K562 (cell line): ENCODE measurements at regions not wholly inside any gene's neighbourhood (a gene's known extent, or its start where the extent isn't known, plus 50 kb on each side); places are given as distances from the start of the nearest gene placed in this dataset.

Experiments used
- ATAC-seq: fragments of 200-7000 bp; cut with Tn5 transposase; 3 replicates; pipeline ENCODE4 v1.9.1; 2020; ENCODE audit warnings: moderate library complexity
- BruUV-seq: library from RNA; stranded (reverse); fragments of 400-500 nt; replicated peaks from 2 replicates; lab custom pipeline; 2021; lab: Mats Ljungman, UMichigan
- CTCF ChIA-PET: fragments of 300-600 bp; formaldehyde crosslinking; extraction: SDS; loops from one replicate; lab custom pipeline; 2021; ENCODE audit warnings: low intra/inter-chr PET ratio; lab: Yijun Ruan, JAX
- POLR2A ChIA-PET: fragments of 300-600, 350-650 bp; sonication (Branson Sonifier 250); formaldehyde crosslinking; extraction: SDS; loops from one replicate; lab custom pipeline; 2021; ENCODE audit warnings: antibody characterized with exemption, inconsistent platforms; lab: Yijun Ruan, JAX
- DNase-seq, 4 experiments: peaks; one replicate each; pipeline versions ENCODE4 v3.0.0 to v3.0.0-alpha.2; 2011 to 2018; ENCODE audit warnings: low spot score in 3 of 4, mixed read lengths in 3 of 4; ENCODE audit errors: extremely low read depth in 1 of 4
- FAIRE-seq: peaks from 2 replicates; lab custom pipeline; 2011; peaks lifted over from hg19 to GRCh38; lab: Jason Lieb, UNC
- H2AFZ ChIP-seq: 2 replicates; pipeline ENCODE4 v1.6.0; 2011; ENCODE audit warnings: low read depth, low read length, control low read depth, inconsistent platforms
- H3K27ac ChIP-seq: fragments of 200-600 bp; 3 replicates; pipeline ENCODE4 v1.8.0; 2011; ENCODE audit warnings: low read depth, mild to moderate bottlenecking, control low read depth, inconsistent platforms, low read length, moderate library complexity, mixed read lengths; ENCODE audit errors: extremely low read depth
- H3K27me3 ChIP-seq, 2 experiments: fragments of 300-600 bp in 1 of 2; 2 replicates in 1 of 2; 3 replicates in 1 of 2; pipeline versions ENCODE4 v1.6.0 to v1.8.0; 2011; ENCODE audit warnings: inconsistent platforms in 2 of 2, low read length in 2 of 2, mild to moderate bottlenecking in 1 of 2, mixed read lengths in 1 of 2, moderate library complexity in 1 of 2; ENCODE audit not compliant: control insufficient read depth in 2 of 2, insufficient read depth in 2 of 2
- H3K36me3 ChIP-seq: fragments of 300-600 bp; 3 replicates; pipeline ENCODE4 v1.8.0; 2011; ENCODE audit warnings: mild to moderate bottlenecking, low read length, inconsistent platforms; ENCODE audit not compliant: control insufficient read depth, insufficient read depth
- H3K4me1 ChIP-seq, 2 experiments: fragments of 200-600 bp in 1 of 2; replicated peaks in 1 of 2; 2 replicates in 1 of 2; 3 replicates in 1 of 2; pipeline versions ENCODE4 v1.5.1 to v1.8.0; 2011; ENCODE audit warnings: inconsistent platforms in 2 of 2, low read length in 2 of 2, mild to moderate bottlenecking in 1 of 2, mixed read lengths in 1 of 2, moderate library complexity in 1 of 2; ENCODE audit not compliant: control insufficient read depth in 2 of 2, insufficient read depth in 2 of 2
- H3K4me2 ChIP-seq: 2 replicates; pipeline ENCODE4 v1.6.1; 2011; ENCODE audit warnings: low read length, control low read depth, inconsistent platforms, mixed read lengths; ENCODE audit not compliant: insufficient read depth
- H3K4me3 ChIP-seq: fragments of 200-600 bp; sonication (generic), shearing (Covaris generic); 2 replicates; pipeline ENCODE4 v1.5.1; 2016; ENCODE audit warnings: control low read depth, inconsistent platforms
- H3K79me2 ChIP-seq: fragments of 200-600 bp; 3 replicates; pipeline ENCODE4 v1.8.0; 2011; ENCODE audit warnings: low read length, inconsistent platforms; ENCODE audit not compliant: control insufficient read depth, insufficient read depth
- H3K9ac ChIP-seq, 2 experiments: 2 replicates each; pipeline versions ENCODE4 v1.6.0 to v1.6.1; 2011; ENCODE audit warnings: low read depth in 2 of 2, low read length in 2 of 2, control low read depth in 1 of 2, inconsistent platforms in 1 of 2, mild to moderate bottlenecking in 1 of 2, mixed read lengths in 1 of 2; ENCODE audit not compliant: insufficient read depth in 1 of 2
- H3K9me1 ChIP-seq: one replicate; pipeline ENCODE4 v1.6.0; 2011; ENCODE audit warnings: inconsistent platforms, mild to moderate bottlenecking, low read length, moderate library complexity; ENCODE audit not compliant: control insufficient read depth, insufficient read depth
- H3K9me3 ChIP-seq: replicated peaks from 2 replicates; pipeline ENCODE4 v1.5.1; 2011; ENCODE audit warnings: low read depth, low read length, inconsistent platforms; ENCODE audit not compliant: control insufficient read depth, insufficient read depth
- H4K20me1 ChIP-seq: replicated peaks from 2 replicates; pipeline ENCODE4 v1.6.1; 2011; ENCODE audit warnings: low read length, inconsistent platforms, mixed read lengths; ENCODE audit not compliant: control insufficient read depth, insufficient read depth
- ILK ChIP-seq: fragments of 450-650 bp; IDR thresholded peaks from 2 replicates; pipeline ENCODE4 v1.6.1; 2016; ENCODE audit warnings: missing genetic modification characterization, low read depth, mild to moderate bottlenecking, missing compliant biosample characterization, moderate library complexity, borderline replicate concordance
- SIX5 ChIP-seq, 2 experiments: IDR thresholded peaks; 2 replicates each; pipeline ENCODE4 v1.6.1; 2011; ENCODE audit warnings: low read length in 2 of 2, borderline replicate concordance in 1 of 2, low read depth in 1 of 2, mild to moderate bottlenecking in 1 of 2, moderate library complexity in 1 of 2; ENCODE audit not compliant: insufficient read depth in 1 of 2
- SMAD2 ChIP-seq: fragments of 150-350 bp; IDR thresholded peaks from 2 replicates; pipeline ENCODE4 v1.6.1; 2014; ENCODE audit warnings: low read depth, mild to moderate bottlenecking, low read length
- ZBTB1 ChIP-seq: sonication (generic); formaldehyde crosslinking; IDR thresholded peaks from 2 replicates; pipeline ENCODE4 v1.8.1; 2023; ENCODE audit warnings: missing genetic modification reagents, low read depth, mild to moderate bottlenecking, borderline replicate concordance
- ZFX ChIP-seq: sonication (generic); formaldehyde crosslinking; IDR thresholded peaks from 2 replicates; pipeline ENCODE4 v1.8.0; 2022; ENCODE audit warnings: mild to moderate bottlenecking, missing genetic modification reagents, moderate library complexity
- WGBS: fragments of 100-300 bp; shearing (Covaris generic); methylation state at CpG from one replicate; pipeline ENCODE4 v1.1.6; 2016; ENCODE audit warnings: low coverage, mixed read lengths; ENCODE audit not compliant: insufficient coverage; ENCODE audit errors: missing lambda C conversion rate; 5-methylcytosine and 5-hydroxymethylcytosine counted together
- in situ Hi-C: fragments of 300-500 bp; cut with MboI; formaldehyde crosslinking; loops from 4 replicates; pipeline ENCODE4 v1.15.0; 2018; ENCODE audit warnings: inconsistent platforms, mixed read lengths
- intact Hi-C: fragments of 100-400 bp; cut with micrococcal nuclease; formaldehyde crosslinking; loops from 2 replicates; pipeline ENCODE4 v1.14.2; 2022
- TF ChIP-seq, protein P1 (sequence below): fragments of 450-650 bp; formaldehyde crosslinking; IDR thresholded peaks from 2 replicates; pipeline ENCODE4 v1.4.0; 2020; ENCODE audit warnings: mild to moderate bottlenecking, moderate library complexity
- TF ChIP-seq, protein P2 (sequence below): fragments of 150-350 bp; conservative IDR thresholded peaks from 2 replicates; pipeline ENCODE4 v1.6.1; 2014; ENCODE audit warnings: low read length
- TF ChIP-seq, protein P3 (sequence below), 2 experiments: IDR thresholded peaks in 1 of 2; conservative IDR thresholded peaks in 1 of 2; 2 replicates each; pipeline ENCODE4 v1.6.1; 2016; ENCODE audit warnings: low read depth in 2 of 2, mild to moderate bottlenecking in 1 of 2, missing compliant biosample characterization in 1 of 2, missing genetic modification characterization in 1 of 2, moderate library complexity in 1 of 2
- TF ChIP-seq, protein P4 (sequence below): fragments of 450-650 bp; conservative IDR thresholded peaks from 2 replicates; pipeline ENCODE4 v1.6.1; 2016; ENCODE audit warnings: missing genetic modification characterization, low read depth, mild to moderate bottlenecking, control low read depth, missing compliant biosample characterization
- TF ChIP-seq, protein P5 (sequence below): fragments of 450-650 bp; IDR thresholded peaks from 2 replicates; pipeline ENCODE4 v1.6.1; 2017; ENCODE audit warnings: antibody characterized with exemption

DNA sequence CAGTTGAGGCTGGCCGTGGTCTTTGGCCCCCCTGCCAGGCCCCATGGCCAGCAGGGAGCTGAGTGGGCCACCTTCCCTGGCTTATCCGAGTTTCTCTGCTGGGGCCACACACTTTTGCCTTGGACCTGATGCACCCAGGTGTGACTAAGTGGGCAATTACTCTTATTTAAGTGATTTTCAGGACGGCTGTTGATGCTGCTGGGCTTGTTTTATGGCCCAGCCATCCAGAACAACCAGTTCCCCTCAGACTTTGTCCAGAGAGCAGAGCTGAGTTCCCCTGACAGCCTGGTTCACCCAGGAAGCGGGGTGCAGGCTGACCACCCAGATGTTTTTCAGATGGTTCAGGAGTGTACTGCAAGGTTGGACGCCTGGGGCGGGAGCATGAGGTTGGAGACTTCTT, 68.8 kb downstream of the GLI2 start:
- no peaks in the 10 kb centered on the region for H3K36me3 ChIP-seq
- no peaks in the 10 kb centered on the region for H3K9me1 ChIP-seq
- no peak overlapping the region for H2AFZ ChIP-seq
- ChIA-PET CTCF (no interaction called here), POLR2A (no interaction called here)
- H3K27me3 ChIP-seq: peaks cover 23 to 72% of the 10 kb centered on the region in 2 experiments; a peak in 4 of 5 replicates
- H4K20me1 ChIP-seq: peaks cover 3% of the 10 kb centered on the region; the same call in 1 of the 2 replicates
- in situ Hi-C loops: no loop called here
- BruUV-seq: no TSS peak
- H3K79me2 ChIP-seq: no peaks in the 10 kb centered on the region
- WGBS: 1% methylated on average over 6 of the region's 6 CpGs
- DNase-seq (no peak), FAIRE-seq (no peak), ATAC-seq (no peak)
- no peak overlapping the region for H3K27ac ChIP-seq
- intact Hi-C loops: no loop called here
- H3K9me3 ChIP-seq: no peaks in the 10 kb centered on the region
- no peaks in the 10 kb centered on the region for H3K4me1 ChIP-seq
- H3K9ac ChIP-seq: no peak overlapping the region
- H3K4me3 ChIP-seq: no peak overlapping the region
- no peak overlapping the region for H3K4me2 ChIP-seq
- TF ChIP-seq, protein P1, sequence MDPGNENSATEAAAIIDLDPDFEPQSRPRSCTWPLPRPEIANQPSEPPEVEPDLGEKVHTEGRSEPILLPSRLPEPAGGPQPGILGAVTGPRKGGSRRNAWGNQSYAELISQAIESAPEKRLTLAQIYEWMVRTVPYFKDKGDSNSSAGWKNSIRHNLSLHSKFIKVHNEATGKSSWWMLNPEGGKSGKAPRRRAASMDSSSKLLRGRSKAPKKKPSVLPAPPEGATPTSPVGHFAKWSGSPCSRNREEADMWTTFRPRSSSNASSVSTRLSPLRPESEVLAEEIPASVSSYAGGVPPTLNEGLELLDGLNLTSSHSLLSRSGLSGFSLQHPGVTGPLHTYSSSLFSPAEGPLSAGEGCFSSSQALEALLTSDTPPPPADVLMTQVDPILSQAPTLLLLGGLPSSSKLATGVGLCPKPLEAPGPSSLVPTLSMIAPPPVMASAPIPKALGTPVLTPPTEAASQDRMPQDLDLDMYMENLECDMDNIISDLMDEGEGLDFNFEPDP (CRISPR knock-in tag): no peak
- TF ChIP-seq, protein P2, sequence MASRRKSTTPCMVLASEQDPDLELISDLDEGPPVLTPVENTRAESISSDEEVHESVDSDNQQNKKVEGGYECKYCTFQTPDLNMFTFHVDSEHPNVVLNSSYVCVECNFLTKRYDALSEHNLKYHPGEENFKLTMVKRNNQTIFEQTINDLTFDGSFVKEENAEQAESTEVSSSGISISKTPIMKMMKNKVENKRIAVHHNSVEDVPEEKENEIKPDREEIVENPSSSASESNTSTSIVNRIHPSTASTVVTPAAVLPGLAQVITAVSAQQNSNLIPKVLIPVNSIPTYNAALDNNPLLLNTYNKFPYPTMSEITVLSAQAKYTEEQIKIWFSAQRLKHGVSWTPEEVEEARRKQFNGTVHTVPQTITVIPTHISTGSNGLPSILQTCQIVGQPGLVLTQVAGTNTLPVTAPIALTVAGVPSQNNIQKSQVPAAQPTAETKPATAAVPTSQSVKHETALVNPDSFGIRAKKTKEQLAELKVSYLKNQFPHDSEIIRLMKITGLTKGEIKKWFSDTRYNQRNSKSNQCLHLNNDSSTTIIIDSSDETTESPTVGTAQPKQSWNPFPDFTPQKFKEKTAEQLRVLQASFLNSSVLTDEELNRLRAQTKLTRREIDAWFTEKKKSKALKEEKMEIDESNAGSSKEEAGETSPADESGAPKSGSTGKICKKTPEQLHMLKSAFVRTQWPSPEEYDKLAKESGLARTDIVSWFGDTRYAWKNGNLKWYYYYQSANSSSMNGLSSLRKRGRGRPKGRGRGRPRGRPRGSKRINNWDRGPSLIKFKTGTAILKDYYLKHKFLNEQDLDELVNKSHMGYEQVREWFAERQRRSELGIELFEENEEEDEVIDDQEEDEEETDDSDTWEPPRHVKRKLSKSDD: no peak
- no peak for TF ChIP-seq ZFX
- no peak for TF ChIP-seq ILK
- TF ChIP-seq, protein P3, sequence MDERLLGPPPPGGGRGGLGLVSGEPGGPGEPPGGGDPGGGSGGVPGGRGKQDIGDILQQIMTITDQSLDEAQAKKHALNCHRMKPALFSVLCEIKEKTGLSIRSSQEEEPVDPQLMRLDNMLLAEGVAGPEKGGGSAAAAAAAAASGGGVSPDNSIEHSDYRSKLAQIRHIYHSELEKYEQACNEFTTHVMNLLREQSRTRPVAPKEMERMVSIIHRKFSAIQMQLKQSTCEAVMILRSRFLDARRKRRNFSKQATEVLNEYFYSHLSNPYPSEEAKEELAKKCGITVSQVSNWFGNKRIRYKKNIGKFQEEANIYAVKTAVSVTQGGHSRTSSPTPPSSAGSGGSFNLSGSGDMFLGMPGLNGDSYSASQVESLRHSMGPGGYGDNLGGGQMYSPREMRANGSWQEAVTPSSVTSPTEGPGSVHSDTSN (CRISPR knock-in tag; IDR thresholded peaks at IDR 0.05; ENCODE audit: low read depth): no peak
- TF ChIP-seq, protein P3 (tag; conservative IDR thresholded peaks at IDR 0.05; ENCODE audit: low read depth): no peak
- no peak for TF ChIP-seq ZBTB1 (CRISPR knock-in tag)
- TF ChIP-seq, protein P4, sequence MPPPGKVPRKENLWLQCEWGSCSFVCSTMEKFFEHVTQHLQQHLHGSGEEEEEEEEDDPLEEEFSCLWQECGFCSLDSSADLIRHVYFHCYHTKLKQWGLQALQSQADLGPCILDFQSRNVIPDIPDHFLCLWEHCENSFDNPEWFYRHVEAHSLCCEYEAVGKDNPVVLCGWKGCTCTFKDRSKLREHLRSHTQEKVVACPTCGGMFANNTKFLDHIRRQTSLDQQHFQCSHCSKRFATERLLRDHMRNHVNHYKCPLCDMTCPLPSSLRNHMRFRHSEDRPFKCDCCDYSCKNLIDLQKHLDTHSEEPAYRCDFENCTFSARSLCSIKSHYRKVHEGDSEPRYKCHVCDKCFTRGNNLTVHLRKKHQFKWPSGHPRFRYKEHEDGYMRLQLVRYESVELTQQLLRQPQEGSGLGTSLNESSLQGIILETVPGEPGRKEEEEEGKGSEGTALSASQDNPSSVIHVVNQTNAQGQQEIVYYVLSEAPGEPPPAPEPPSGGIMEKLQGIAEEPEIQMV (tag): no peak
- TF ChIP-seq SMAD2: no peak
- no peak for TF ChIP-seq SIX5 (IDR thresholded peaks at IDR 0.05; ENCODE audit: borderline replicate concordance in 1 of 2, insufficient read depth in 1 of 2, low read depth in 1 of 2, low read length in 2 of 2)
- TF ChIP-seq, protein P5, sequence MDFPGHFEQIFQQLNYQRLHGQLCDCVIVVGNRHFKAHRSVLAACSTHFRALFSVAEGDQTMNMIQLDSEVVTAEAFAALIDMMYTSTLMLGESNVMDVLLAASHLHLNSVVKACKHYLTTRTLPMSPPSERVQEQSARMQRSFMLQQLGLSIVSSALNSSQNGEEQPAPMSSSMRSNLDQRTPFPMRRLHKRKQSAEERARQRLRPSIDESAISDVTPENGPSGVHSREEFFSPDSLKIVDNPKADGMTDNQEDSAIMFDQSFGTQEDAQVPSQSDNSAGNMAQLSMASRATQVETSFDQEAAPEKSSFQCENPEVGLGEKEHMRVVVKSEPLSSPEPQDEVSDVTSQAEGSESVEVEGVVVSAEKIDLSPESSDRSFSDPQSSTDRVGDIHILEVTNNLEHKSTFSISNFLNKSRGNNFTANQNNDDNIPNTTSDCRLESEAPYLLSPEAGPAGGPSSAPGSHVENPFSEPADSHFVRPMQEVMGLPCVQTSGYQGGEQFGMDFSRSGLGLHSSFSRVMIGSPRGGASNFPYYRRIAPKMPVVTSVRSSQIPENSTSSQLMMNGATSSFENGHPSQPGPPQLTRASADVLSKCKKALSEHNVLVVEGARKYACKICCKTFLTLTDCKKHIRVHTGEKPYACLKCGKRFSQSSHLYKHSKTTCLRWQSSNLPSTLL: no peak
